ENCODE measurements at regions not wholly inside any gene's neighbourhood (a gene's known extent, or its start where the extent isn't known, plus 50 kb on each side); places are given as distances from the start of the nearest gene placed in this dataset.

DNA sequence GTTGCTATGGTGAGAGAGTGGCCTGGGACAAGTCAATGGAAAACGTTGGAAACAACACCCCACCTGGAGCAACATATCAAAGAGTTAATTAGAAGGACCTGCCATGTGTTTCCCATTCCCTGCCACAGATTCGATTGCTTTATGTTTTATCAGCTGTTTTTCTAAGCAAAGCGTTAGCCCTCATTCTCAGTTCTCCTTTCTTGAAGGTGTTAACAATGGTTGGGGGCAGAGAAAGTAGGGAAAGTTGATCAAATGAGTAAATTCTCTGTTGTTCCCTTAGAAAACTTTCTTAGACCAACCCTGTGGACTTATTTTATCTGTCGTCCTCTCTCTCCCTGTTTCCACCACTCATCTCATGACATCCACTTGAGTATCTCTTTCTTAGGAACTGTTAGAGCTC lies 102.5 kb downstream of the ADAMTS15 start:
- no peak overlapping the region for H3K4me3 ChIP-seq (replicated peaks; ENCODE audit: insufficient read depth, low read length)
- peaks cover 5% of the 10 kb centered on the region for H3K27me3 ChIP-seq (ENCODE audit: insufficient read depth, poor library complexity, severe bottlenecking)
- H3K27ac ChIP-seq (replicated peaks) = no peak overlapping the region
- no peak for DNase-seq (ENCODE audit: low read depth in 1 of 2, low spot score in 1 of 2)
- TF ChIP-seq, protein P1, sequence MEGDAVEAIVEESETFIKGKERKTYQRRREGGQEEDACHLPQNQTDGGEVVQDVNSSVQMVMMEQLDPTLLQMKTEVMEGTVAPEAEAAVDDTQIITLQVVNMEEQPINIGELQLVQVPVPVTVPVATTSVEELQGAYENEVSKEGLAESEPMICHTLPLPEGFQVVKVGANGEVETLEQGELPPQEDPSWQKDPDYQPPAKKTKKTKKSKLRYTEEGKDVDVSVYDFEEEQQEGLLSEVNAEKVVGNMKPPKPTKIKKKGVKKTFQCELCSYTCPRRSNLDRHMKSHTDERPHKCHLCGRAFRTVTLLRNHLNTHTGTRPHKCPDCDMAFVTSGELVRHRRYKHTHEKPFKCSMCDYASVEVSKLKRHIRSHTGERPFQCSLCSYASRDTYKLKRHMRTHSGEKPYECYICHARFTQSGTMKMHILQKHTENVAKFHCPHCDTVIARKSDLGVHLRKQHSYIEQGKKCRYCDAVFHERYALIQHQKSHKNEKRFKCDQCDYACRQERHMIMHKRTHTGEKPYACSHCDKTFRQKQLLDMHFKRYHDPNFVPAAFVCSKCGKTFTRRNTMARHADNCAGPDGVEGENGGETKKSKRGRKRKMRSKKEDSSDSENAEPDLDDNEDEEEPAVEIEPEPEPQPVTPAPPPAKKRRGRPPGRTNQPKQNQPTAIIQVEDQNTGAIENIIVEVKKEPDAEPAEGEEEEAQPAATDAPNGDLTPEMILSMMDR (IDR thresholded peaks at IDR 0.05; ENCODE audit: insufficient read depth, low read length) = no peak
- TF ChIP-seq SPI1 (IDR thresholded peaks at IDR 0.05; ENCODE audit: borderline replicate concordance, low read depth) (no peak), POLR2AphosphoS5 (IDR thresholded peaks at IDR 0.05; ENCODE audit: low read depth) (no peak)
- TF ChIP-seq, protein P2, sequence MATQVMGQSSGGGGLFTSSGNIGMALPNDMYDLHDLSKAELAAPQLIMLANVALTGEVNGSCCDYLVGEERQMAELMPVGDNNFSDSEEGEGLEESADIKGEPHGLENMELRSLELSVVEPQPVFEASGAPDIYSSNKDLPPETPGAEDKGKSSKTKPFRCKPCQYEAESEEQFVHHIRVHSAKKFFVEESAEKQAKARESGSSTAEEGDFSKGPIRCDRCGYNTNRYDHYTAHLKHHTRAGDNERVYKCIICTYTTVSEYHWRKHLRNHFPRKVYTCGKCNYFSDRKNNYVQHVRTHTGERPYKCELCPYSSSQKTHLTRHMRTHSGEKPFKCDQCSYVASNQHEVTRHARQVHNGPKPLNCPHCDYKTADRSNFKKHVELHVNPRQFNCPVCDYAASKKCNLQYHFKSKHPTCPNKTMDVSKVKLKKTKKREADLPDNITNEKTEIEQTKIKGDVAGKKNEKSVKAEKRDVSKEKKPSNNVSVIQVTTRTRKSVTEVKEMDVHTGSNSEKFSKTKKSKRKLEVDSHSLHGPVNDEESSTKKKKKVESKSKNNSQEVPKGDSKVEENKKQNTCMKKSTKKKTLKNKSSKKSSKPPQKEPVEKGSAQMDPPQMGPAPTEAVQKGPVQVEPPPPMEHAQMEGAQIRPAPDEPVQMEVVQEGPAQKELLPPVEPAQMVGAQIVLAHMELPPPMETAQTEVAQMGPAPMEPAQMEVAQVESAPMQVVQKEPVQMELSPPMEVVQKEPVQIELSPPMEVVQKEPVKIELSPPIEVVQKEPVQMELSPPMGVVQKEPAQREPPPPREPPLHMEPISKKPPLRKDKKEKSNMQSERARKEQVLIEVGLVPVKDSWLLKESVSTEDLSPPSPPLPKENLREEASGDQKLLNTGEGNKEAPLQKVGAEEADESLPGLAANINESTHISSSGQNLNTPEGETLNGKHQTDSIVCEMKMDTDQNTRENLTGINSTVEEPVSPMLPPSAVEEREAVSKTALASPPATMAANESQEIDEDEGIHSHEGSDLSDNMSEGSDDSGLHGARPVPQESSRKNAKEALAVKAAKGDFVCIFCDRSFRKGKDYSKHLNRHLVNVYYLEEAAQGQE (IDR thresholded peaks at IDR 0.05; ENCODE audit: insufficient replicate concordance, low read depth) = no peak

GRCh38 chr11:130551388-130551787 lies 102.9 kb downstream of the ADAMTS15 start:
- no peak overlapping the region for H3K4me3 ChIP-seq (replicated peaks; ENCODE audit: insufficient read depth, low read length)
- peaks cover 5% of the 10 kb centered on the region for H3K27me3 ChIP-seq (ENCODE audit: insufficient read depth, poor library complexity, severe bottlenecking)
- DNase-seq (ENCODE audit: low read depth in 1 of 2, low spot score in 1 of 2) = no peak
- TF ChIP-seq POLR2AphosphoS5 (IDR thresholded peaks at IDR 0.05; ENCODE audit: low read depth) (no peak), GABPA (IDR thresholded peaks at IDR 0.05; ENCODE audit: low read depth) (no peak), SPI1 (IDR thresholded peaks at IDR 0.05; ENCODE audit: borderline replicate concordance, low read depth) (no peak)
- TF ChIP-seq, protein P1 (IDR thresholded peaks at IDR 0.05; ENCODE audit: insufficient read depth, low read length) = no peak
- TF ChIP-seq, protein P2 (IDR thresholded peaks at IDR 0.05; ENCODE audit: insufficient replicate concordance, low read depth) = no peak
- no peak overlapping the region for H3K27ac ChIP-seq (replicated peaks)

DNA sequence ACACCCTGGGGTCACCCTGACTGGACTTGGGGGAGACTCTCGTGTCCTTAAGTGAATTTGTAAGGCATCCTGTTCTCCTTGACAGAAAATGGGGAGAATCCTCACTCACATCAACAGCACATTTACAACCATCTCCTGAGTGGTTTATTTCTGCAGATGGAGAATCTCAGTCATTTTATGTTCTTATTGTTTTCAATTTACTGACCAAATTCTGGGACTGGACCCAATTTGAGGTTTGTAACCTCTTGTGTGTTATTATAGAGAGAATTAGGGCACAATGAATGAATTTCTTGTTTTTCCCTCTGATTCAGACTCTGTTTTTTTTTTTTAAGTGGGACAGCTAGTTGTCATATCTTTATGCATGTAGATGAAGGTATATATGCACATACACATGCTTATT lies 104.9 kb downstream of the ADAMTS15 start:
- TF ChIP-seq, protein P1 (IDR thresholded peaks at IDR 0.05; ENCODE audit: insufficient read depth, low read length) = no peak
- TF ChIP-seq GABPA (IDR thresholded peaks at IDR 0.05; ENCODE audit: low read depth) = no peak
- no peak overlapping the region for H3K4me3 ChIP-seq (replicated peaks; ENCODE audit: insufficient read depth, low read length)
- H3K27ac ChIP-seq (replicated peaks) = no peak overlapping the region

GRCh38 chr11:130554241-130555055 lies 106.0 kb downstream of the ADAMTS15 start:
- H3K27ac ChIP-seq (replicated peaks) = no peak overlapping the region
- H3K27me3 ChIP-seq (ENCODE audit: insufficient read depth, poor library complexity, severe bottlenecking) = peaks cover 3% of the 10 kb centered on the region
- no peak for DNase-seq (ENCODE audit: low read depth in 1 of 2, low spot score in 1 of 2)
- no peak overlapping the region for H3K4me3 ChIP-seq (replicated peaks; ENCODE audit: insufficient read depth, low read length)
- TF ChIP-seq, protein P2 (IDR thresholded peaks at IDR 0.05; ENCODE audit: insufficient replicate concordance, low read depth) = no peak
- TF ChIP-seq SPI1 (IDR thresholded peaks at IDR 0.05; ENCODE audit: borderline replicate concordance, low read depth) (no peak), GABPA (IDR thresholded peaks at IDR 0.05; ENCODE audit: low read depth) (no peak), POLR2AphosphoS5 (IDR thresholded peaks at IDR 0.05; ENCODE audit: low read depth) (no peak)
- TF ChIP-seq, protein P1 (IDR thresholded peaks at IDR 0.05; ENCODE audit: insufficient read depth, low read length) = no peak

More for the DNA sequence above, 104.9 kb downstream of the ADAMTS15 start:
- H3K27me3 ChIP-seq (ENCODE audit: insufficient read depth, poor library complexity, severe bottlenecking) = peaks cover 5% of the 10 kb centered on the region
- DNase-seq (ENCODE audit: low read depth in 1 of 2, low spot score in 1 of 2) = no peak
